HG03575 (cell line): ENCODE measurements at regions not wholly inside any gene's neighbourhood (a gene's known extent, or its start where the extent isn't known, plus 50 kb on each side); places are given as distances from the start of the nearest gene placed in this dataset.
"Not testable (repeated sequence)": the region's sequence is repeated elsewhere in the genome, so short reads cannot be mapped to it uniquely, and the experiment has no call there.

Experiments used
- ATAC-seq: cut with Tn5 transposase; IDR thresholded peaks from one replicate; pipeline ENCODE4 v1.9.1; 2021; ENCODE audit not compliant: unreplicated experiment, insufficient number of reproducible peaks, low FRiP score; ENCODE audit errors: extremely low read depth

GRCh38 chr12:62001424-62001823, 258.8 kb upstream of the USP15 start:
- ATAC-seq, result no peak

- ATAC-seq, result no peak
Measured at GRCh38 chr12:62003226-62003625, 257.0 kb upstream of the USP15 start.

GRCh38 chr12:62003701-62004100, 256.5 kb upstream of the USP15 start:
- no peak for ATAC-seq

GRCh38 chr12:62005615-62006014, 254.6 kb upstream of the USP15 start:
- no peak for ATAC-seq

- no peak for ATAC-seq
Measured at GRCh38 chr12:62006076-62006732, 254.0 kb upstream of the USP15 start.

GRCh38 chr12:62008703-62009102, 251.5 kb upstream of the USP15 start:
- no peak for ATAC-seq

GRCh38 chr12:62009445-62009844, 250.8 kb upstream of the USP15 start:
- no peak for ATAC-seq

- ATAC-seq, result not testable (repeated sequence)
Measured at GRCh38 chr12:62010331-62010906, 249.8 kb upstream of the USP15 start.

GRCh38 chr12:62010973-62011372, 249.2 kb upstream of the USP15 start:
- not testable (repeated sequence) for ATAC-seq

- no peak for ATAC-seq
Measured at GRCh38 chr12:62014330-62014729, 245.9 kb upstream of the USP15 start.

- ATAC-seq, result no peak
Measured at GRCh38 chr12:62016021-62016420, 244.2 kb upstream of the USP15 start.

- no peak for ATAC-seq
Measured at GRCh38 chr12:62021808-62022207, 238.4 kb upstream of the USP15 start.

GRCh38 chr12:62028536-62028935, 231.7 kb upstream of the USP15 start:
- no peak for ATAC-seq

- no peak for ATAC-seq
Measured at GRCh38 chr12:62032870-62033269, 227.3 kb upstream of the USP15 start.

- no peak for ATAC-seq
Measured at GRCh38 chr12:62044450-62045135, 215.6 kb upstream of the USP15 start.

- ATAC-seq, result no peak
Measured at GRCh38 chr12:62045211-62045610, 215.0 kb upstream of the USP15 start.

GRCh38 chr12:62050785-62051184, 209.4 kb upstream of the USP15 start:
- ATAC-seq, result no peak

- no peak for ATAC-seq
Measured at GRCh38 chr12:62069976-62070375, 190.2 kb upstream of the USP15 start.

GRCh38 chr12:62073236-62073635, 187.0 kb upstream of the USP15 start:
- ATAC-seq, result not testable (repeated sequence)

GRCh38 chr12:62075870-62076269, 184.3 kb upstream of the USP15 start:
- ATAC-seq, result no peak
